ENCODE measurements at regions not wholly inside any gene's neighbourhood (a gene's known extent, or its start where the extent isn't known, plus 50 kb on each side); places are given as distances from the start of the nearest gene placed in this dataset.

- Histone ChIP-seq H3K4me1 (no peaks in the 10 kb centered on the region), H3K36me3 (no peaks in the 10 kb centered on the region), H3K4me3 (replicated peaks in 1 of 3) (no peak overlapping the region), H3K27ac (no peak overlapping the region), H3K27me3 (no peaks in the 10 kb centered on the region), H3K9me3 (no peaks in the 10 kb centered on the region)
- intact Hi-C loops (cut with DNase I), result no loop called here
- TF ChIP-seq, protein P1, sequence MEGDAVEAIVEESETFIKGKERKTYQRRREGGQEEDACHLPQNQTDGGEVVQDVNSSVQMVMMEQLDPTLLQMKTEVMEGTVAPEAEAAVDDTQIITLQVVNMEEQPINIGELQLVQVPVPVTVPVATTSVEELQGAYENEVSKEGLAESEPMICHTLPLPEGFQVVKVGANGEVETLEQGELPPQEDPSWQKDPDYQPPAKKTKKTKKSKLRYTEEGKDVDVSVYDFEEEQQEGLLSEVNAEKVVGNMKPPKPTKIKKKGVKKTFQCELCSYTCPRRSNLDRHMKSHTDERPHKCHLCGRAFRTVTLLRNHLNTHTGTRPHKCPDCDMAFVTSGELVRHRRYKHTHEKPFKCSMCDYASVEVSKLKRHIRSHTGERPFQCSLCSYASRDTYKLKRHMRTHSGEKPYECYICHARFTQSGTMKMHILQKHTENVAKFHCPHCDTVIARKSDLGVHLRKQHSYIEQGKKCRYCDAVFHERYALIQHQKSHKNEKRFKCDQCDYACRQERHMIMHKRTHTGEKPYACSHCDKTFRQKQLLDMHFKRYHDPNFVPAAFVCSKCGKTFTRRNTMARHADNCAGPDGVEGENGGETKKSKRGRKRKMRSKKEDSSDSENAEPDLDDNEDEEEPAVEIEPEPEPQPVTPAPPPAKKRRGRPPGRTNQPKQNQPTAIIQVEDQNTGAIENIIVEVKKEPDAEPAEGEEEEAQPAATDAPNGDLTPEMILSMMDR (IDR thresholded peaks at IDR 0.05), result no peak
- TF ChIP-seq POLR2A (IDR thresholded peaks at IDR 0.05), result no peak
- DNase-seq, result no peak
- WGBS, 2 donors, result 75 to 77% methylated on average over 3 of the region's 3 CpGs
These were observed 555.0 kb upstream of the GOT2 start for GRCh38 chr16:59289151-59289550.

DNA sequence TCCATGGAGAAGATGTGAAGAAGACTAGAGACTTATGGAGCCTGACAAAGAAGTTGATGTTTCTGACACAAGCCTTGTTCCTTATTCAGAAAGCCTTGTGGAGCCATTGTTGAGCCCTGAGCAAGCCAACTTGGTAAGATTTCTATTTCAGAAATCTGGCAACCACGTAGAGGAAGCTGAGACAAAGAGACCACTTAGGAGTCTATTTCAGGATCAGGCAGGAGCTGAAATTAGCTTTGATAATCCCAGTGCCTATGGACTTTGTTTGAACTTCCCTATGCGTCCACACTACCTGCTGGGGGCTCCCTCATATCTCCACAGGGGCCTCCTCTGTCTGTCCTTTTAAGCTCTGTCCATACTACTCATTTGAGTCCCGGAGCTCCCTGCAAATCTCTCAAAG, 540.0 kb upstream of the GOT2 start:
- intact Hi-C loops (cut with DNase I), result no loop called here
- Histone ChIP-seq H3K27ac (no peak overlapping the region), H3K4me3 (replicated peaks in 1 of 3) (no peak overlapping the region), H3K27me3 (no peaks in the 10 kb centered on the region), H3K9me3 (no peaks in the 10 kb centered on the region), H3K36me3 (no peaks in the 10 kb centered on the region), H3K4me1 (no peaks in the 10 kb centered on the region)
- no peak for DNase-seq
- WGBS, 2 donors, result 26 to 35% methylated on average over 3 of the region's 3 CpGs
- TF ChIP-seq POLR2A (IDR thresholded peaks at IDR 0.05), result no peak
- TF ChIP-seq, protein P1 (IDR thresholded peaks at IDR 0.05), result no peak

DNA sequence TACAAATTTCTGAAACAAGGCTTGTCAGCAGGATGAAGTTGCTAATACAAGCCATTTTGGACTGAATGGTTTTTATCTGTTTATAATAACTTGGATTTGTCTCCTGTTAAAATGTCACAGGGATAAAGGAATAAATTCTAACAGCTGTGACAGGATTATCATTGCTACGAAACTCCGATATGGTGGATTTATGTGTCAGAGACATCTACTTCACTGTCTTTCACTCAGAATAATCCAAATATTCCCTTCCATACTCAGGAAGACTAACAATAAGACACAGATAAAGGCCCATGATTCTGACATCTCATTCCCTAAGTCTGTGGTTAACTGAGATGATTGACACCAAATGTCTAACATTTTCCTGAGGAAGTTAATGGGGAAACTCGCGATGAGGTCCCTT, 529.8 kb upstream of the GOT2 start:
- H3K36me3 ChIP-seq, result no peaks in the 10 kb centered on the region
- no peak for DNase-seq
- no peaks in the 10 kb centered on the region for H3K27me3 ChIP-seq
- no peak overlapping the region for H3K27ac ChIP-seq
- 89 to 95% methylated on average over 4 of the region's 4 CpGs for WGBS, 2 donors
- TF ChIP-seq POLR2A (IDR thresholded peaks at IDR 0.05), result no peak
- TF ChIP-seq, protein P1 (IDR thresholded peaks at IDR 0.05), result no peak
- intact Hi-C loops (cut with DNase I), result no loop called here
- H3K9me3 ChIP-seq, result no peaks in the 10 kb centered on the region
- H3K4me3 ChIP-seq (replicated peaks in 1 of 3), result no peak overlapping the region
- H3K4me1 ChIP-seq, result no peaks in the 10 kb centered on the region

GRCh38 chr16:59260892-59261291, 526.8 kb upstream of the GOT2 start:
- DNase-seq, result no peak
- H3K27ac ChIP-seq, result no peak overlapping the region
- 77 to 85% methylated on average over 4 of the region's 4 CpGs for WGBS, 2 donors
- H3K4me3 ChIP-seq (replicated peaks in 1 of 3), result no peak overlapping the region
- H3K27me3 ChIP-seq, result no peaks in the 10 kb centered on the region
- intact Hi-C loops (cut with DNase I), result no loop called here
- H3K36me3 ChIP-seq, result no peaks in the 10 kb centered on the region
- no peaks in the 10 kb centered on the region for H3K4me1 ChIP-seq
- no peak for TF ChIP-seq POLR2A (IDR thresholded peaks at IDR 0.05)
- TF ChIP-seq, protein P1 (IDR thresholded peaks at IDR 0.05), result no peak
- no peaks in the 10 kb centered on the region for H3K9me3 ChIP-seq

GRCh38 chr16:59259950-59260319, 525.8 kb upstream of the GOT2 start:
- Histone ChIP-seq H3K36me3 (no peaks in the 10 kb centered on the region), H3K27me3 (no peaks in the 10 kb centered on the region), H3K27ac (no peak overlapping the region), H3K4me3 (replicated peaks in 1 of 3) (no peak overlapping the region), H3K4me1 (no peaks in the 10 kb centered on the region), H3K9me3 (no peaks in the 10 kb centered on the region)
- intact Hi-C loops (cut with DNase I), result no loop called here
- TF ChIP-seq POLR2A (IDR thresholded peaks at IDR 0.05), result no peak
- TF ChIP-seq, protein P1 (IDR thresholded peaks at IDR 0.05), result no peak
- DNase-seq, result no peak
